ENCODE measurements at regions not wholly inside any gene's neighbourhood (a gene's known extent, or its start where the extent isn't known, plus 50 kb on each side); places are given as distances from the start of the nearest gene placed in this dataset.
"Not testable (repeated sequence)": the region's sequence is repeated elsewhere in the genome, so short reads cannot be mapped to it uniquely, and the experiment has no call there.

DNA sequence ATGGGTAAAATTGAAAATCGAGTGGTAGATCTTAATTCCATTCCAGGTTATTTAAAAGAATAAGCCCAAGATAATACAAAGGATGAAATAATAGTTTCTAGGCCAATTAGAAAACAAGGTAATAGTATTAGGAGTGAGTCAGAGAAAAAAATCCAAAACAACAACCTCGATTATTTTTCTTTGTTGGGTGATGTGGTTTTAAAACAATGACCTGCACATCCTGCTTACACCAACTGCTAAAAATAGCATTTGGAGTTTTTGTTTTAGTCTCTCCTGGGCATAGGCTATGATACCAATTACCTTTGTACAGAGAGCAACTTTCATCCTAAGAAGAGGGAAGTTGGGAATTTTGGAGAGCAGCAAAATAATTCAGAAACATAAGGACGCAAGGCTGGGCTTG is 101.7 kb upstream of the MYO10 start:
- DNase-seq (ENCODE audit: low spot score): no peak

DNA sequence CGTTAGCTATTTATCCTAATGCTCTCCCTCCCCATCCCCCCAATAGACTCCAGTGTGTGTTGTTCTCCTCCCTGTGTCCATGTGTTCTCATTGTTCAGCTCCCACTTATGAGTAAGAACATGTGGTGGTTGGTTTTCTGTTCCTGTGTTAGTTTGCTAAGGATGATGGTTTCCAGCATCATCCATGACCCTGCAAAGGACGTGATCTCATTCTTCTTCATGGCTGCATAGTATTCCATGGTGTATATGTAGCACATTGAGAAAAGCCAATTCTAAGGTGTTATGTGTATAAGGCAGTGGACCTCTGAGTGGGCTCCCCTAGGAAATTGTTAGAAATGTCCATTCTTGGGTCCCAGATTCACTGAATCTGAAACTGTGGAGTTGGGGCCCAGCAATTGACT is 103.1 kb upstream of the MYO10 start:
- no peak for DNase-seq (ENCODE audit: low spot score)

DNA sequence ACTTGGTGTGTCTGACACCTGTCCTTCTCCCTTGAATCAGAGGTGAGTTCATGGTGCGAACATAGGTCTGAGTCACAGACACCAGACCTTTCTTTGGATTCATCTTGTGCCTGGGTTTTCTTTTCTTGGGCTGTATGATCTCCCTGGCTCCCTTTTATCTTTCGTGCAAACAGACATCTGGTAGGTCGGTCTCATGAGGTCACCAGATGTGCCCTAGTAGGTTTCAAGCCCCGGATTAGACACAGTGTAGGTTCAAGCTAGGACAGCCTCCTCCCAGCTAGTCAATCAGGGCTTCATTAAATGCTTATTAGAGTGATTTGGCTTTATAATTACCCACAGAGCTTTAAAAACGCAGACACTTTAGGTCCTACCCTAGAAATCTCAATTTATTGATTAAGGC is 106.0 kb upstream of the MYO10 start:
- no peak for DNase-seq (ENCODE audit: low spot score)

DNA sequence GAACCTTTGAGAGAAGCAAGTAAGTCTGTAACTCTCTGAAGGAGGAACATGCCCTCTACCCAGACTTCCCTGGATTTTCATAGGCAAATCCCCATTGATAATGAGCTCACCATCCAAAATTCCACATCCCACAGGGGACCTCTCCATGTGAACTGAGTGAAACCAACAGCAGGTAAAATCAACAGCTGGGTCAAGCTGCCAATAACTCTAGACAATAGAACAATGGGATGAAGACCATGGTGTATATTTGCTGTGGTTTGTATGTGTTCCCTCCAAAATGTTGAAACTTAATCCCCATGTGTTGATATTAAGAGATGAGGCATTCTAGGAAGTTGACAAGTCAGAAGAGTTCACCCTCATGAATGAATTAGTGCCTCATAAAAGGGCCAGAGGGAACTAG is 110.2 kb upstream of the MYO10 start:
- no peak for DNase-seq (ENCODE audit: low spot score)

DNA sequence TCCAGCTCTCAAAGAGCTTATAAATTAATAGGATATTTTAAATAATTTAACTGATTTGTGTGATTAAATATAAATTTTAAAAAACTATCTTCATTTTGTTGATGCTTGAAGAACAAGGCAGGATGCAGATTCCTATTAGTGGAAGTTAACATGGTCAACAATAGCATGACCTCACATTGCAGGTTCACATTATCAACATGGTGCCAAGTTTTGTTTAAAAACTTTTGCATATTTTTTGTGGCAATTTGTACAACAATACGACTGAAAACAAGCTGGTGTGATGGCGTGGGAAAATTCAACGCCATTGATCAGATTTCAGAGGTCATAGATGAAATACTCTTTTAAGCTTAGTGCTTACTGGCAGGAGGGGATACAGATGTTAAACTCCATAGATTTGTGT is 114.1 kb upstream of the MYO10 start:
- no peak for DNase-seq (ENCODE audit: low spot score)

DNA sequence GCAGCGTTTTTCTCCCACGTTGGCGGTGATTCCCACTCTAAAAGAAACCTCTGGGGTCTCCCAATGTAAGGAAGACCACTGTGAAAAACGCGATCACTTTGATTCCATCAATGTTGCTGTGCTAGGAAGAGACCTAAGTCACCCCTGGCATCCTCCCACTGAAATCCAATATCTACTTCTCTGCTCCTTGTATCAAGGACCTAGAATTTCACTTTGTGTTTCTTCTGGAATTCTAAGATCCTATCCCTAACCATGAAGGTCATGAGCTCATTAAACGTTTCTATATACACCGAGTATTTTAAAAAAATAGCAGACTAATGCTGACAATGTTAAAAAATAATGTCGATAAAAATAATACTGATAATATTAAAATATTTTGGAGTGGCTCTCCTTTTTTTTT is 118.8 kb upstream of the MYO10 start:
- DNase-seq (ENCODE audit: low spot score): no peak

DNA sequence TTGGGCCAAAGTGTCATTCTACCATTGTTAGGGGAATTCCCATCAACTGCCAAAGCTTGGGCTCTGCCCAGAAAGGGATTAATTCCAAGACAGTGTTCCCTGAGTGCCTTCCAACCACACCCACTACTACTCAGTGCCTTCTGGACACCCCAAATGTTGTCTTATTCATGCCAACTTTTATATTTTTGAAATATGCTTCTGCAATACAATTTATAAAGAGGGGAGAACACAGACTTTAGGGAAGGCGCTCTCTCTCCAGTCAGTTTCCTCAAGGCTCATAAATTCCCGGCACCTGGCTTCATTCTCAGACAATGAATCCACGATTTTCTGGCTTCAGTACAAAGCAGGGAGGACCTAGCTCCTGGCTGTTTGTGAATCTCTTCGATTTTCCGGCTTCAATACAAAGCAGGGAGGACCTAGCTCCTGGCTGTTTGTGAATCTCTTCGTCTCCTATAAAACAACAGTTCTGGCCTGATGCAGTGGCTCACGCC is 120.1 kb upstream of the MYO10 start:
- peak; percentile 70 for DNase-seq (ENCODE audit: low spot score)

DNA sequence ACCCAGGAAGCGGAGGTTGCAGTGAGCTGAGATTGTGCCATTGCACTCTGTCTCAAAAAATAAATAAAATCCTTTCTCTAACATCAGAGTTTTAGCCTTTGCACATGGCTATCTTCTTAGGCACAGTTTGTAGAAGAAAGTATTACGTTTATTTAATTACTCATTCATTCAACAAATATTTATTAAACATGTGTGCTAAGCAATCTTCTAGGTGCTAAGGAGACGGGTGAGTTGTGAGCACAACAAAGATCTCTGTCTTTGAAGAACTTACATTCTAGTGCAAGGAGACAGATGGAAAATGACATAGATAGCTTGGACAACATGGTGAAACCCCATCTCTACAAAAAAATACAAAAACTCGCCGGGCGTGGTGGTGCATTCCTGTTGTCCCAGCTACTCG is 122.3 kb upstream of the MYO10 start:
- DNase-seq (ENCODE audit: low spot score): no peak

DNA sequence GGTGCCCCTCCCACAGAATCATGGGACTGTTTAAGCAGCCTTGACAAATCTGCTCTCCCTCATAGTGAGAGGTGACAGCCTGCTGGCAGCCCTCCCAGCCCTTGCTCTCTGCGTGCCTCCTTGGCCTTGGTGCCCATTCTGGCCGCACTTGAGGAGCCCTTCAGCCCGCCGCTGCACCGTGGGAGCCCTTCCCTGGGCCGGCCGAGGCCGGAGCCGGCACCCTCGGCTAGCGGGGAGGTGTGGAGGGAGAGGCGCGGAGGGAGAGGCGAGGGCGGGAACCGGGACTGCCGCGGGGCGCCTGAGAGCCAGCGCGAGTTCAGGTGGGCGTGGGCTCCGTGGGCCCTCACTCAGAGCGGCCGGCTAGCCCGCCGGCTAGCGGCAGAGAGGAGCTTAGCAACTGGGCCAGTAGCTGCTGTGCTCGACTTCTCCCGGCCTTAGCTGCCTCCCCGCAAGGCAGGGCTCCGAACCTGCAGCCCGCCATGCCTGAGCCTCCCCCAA is 125.9 kb upstream of the MYO10 start:
- DNase-seq (ENCODE audit: low spot score): no peak

DNA sequence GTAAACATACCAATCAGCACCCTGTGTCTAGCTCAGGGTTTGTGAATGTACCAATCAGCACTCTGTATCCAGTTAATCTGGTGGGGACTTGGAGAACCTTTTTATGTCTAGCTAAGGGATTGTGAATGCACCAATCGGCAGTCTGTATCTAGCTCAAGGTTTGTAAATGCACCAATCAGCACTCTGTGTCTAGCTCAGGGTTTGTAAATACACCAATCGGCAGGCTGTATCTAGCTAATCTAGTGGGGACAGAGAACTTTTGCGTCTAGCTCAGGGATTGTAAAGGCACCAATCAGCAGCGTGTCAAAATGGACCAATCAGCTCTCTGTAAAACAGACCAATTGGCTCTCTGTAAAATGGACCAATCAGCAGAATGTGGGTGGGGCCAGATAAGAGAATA is 126.7 kb upstream of the MYO10 start:
- DNase-seq (ENCODE audit: low spot score): not testable (repeated sequence)

DNA sequence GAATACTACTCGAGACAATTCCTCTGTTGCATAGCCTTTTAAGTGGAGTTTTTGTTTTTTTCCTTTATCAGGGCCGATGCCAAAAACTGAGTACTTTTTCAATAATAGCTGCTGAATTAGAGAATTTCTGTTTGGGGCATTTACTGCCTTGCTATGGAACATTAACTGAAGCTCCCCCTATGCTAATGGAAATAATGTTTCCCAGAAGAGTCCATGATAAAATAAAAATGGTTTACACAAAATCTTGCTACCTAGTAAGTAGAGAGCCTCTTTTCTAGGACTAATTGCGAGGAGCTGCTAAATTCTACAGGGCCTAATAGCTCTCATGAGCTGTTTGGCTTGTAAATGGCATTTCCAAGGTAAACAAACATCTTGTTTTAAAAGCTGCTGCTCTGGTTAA is 128.2 kb upstream of the MYO10 start:
- DNase-seq (ENCODE audit: low spot score): no peak

DNA sequence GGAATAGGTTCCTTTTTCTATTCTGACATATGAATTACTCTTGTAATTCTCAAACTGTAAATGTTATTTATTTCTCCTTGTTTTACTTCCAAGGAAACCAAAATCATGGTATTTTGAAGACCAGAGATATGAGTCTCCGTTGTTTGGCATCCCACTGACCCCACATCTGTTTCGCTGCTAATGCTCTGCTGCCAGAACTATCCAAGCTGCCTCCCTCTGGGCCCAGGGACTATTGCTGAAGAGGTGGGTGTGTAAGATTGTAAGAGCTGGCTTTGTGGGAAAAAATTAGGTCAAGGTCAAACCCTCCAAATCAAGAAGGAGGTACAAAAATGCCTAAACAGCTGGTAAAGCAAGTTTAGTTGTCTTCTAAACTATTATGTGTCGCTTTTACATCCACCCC is 129.4 kb upstream of the MYO10 start:
- no peak for DNase-seq (ENCODE audit: low spot score)

DNA sequence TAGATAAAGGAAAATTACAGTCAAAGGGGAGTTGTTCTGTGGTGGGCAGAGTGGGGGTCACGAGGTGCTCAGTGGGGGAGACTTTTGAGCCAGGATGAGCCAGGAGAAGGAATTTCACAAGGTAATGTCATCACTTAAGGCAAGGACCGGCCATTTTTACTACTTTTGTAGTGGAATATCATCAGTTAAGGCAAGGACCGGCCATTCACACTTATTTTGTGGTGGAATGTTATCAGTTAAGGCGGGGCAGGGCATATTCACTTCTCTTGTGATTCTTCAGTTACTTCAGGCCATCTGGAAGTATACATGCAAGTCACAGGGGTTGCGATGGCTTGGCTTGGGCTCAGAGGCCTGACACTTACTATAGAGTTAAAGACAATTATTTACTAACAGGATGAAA is 129.9 kb upstream of the MYO10 start:
- DNase-seq (ENCODE audit: low spot score): not testable (repeated sequence)

DNA sequence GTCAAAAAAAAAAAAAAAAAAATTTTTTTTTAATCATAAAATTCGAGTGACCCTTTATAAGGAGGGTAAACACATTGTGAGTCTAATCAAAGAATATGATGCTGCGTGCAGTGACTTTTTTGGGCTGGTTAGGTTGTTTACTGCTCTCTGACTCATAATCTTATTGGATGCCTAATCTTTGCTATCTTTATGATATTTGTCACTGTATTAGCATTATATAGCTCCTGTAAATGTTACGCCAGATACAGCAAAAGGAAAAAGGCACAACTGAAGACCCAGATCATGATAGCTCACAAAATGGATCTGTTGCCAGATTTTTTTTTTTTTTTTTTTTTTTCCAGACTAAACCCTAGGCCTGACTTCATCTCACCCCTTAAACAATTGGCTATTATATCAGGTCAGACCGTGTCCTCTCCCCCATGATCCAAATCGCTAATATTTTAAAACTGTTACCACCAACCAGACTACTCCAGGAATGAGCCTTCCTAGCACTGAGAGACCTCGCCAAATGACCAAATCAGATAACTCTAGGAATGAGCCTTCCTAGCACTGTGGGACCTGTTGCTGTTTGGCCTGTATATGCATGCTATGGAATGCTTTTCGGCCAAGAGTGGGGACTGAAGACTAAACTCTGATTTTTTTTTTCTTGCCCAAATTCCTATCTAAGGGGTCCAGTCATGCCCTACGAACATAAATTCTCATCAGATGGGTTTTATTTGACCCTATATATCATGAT is 131.7 kb upstream of the MYO10 start:
- DNase-seq (ENCODE audit: low spot score): no peak

DNA sequence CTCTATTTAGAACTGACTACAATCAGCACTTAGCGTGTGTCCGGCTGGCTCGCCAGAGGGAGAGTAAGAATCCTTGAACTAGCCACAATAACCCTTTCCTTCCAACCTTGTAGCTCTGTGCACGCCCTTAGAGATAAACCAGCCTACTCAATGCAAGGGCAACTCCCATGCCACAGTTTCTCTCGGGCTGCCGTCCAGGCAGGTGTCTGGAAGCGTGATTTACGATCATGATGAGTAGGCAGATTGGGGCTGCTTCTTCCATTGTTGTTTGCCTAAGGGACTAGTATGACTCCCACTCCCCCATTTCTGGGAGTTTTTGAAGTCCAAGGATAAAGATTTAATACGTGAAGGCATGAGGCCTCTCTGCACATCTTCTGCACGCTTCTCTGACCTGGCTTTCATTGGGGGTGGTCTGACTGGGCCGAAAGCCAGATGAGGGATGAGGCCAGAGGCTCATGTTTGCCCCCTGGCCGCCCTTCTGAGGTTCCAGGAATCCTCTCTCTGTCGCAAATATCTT is 134.0 kb upstream of the MYO10 start:
- no peak for DNase-seq (ENCODE audit: low spot score)

DNA sequence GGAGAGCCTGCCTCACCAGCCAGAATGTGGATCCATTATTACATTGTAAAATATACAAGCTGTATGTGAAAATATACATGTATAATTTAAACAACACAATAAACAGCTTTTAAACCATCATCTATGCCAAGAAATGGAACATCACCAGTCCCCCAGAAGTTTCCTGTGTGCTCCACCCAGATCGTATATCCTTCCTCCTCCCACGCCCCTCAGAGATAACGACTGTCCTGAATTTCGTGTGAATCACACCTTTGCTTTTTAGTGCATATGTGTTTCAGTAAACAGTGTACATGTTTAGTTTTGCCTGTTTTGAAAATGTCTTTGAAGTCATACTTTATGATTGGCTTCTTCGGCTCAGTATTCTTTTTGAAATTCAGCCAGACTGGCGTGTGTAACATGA is 134.6 kb upstream of the MYO10 start:
- no peak for DNase-seq (ENCODE audit: low spot score)

DNA sequence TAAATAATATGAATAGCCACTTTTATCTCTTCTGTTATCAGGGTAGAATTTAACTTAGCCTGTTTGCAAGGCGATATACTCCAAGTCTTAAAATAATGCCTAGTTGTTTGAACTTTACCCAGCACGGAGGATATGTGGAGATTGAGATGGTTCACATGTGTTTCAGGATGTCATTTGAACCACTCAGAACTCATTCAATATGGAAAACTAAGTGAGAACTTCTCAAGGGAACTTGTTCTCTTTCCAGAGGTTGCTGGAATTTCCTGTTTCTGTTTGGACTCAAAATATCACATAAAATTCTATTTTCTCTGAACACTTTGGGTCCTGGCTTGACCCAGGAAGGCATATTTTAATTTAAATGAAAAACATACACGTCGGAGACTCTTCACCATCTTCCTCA is 139.1 kb upstream of the MYO10 start:
- no peak for DNase-seq (ENCODE audit: low spot score)

DNA sequence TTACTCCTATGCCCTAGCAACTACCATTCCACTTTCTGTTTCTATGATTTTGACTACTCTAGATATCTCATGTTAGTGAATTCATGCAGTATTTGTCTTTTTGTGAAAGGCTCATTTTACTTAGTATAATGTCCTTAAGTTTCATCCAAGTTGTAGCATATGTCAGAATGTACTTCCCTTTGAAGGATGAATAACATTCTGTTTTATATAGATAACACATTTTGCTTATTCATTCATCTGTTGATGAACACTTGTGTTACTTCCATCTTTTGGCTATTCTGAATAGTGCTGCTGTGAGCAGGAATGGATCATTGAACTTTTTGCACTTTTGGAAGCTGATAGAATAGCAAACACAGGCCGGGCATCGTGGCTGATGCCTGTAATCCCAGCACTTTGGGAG is 140.2 kb upstream of the MYO10 start:
- no peak for DNase-seq (ENCODE audit: low spot score)

DNA sequence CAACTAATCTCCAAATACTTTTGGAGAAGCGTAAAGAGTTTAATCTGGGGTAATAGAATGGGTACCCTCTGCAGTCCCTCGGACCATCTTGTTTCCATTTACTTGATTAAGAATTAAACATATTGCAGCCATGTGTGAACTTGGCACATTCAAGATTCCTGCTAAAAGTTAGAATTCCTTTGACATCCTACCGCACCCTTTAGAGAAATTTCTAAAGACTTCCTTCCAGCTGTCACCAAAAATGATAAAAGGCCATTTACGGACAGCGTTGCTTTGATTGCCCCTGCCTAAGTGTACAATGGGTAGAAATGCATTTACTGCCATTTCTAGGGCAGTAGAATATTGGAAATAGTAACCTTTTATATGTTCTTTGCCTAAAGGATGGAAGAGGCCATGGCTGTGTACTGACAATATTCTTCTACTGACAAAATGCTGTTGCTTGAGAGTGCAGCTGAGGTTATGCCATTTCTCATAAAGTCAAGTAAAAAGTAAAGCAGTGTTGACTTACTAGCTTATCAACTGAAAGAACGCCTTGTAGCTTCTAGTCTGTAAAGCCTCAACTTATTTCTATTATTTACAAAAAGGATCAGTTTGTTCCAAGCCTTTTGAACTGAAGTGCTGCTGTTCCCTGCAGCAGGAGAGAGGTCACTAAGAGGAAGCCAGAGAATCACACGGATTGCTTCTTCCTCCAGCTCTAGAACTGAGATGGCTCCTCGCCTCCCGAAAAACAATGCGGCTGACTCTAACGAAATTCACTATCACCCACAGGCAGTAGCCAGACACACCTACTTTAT is 139.8 kb upstream of the BASP1 start:
- DNase-seq (ENCODE audit: low spot score): no peak

DNA sequence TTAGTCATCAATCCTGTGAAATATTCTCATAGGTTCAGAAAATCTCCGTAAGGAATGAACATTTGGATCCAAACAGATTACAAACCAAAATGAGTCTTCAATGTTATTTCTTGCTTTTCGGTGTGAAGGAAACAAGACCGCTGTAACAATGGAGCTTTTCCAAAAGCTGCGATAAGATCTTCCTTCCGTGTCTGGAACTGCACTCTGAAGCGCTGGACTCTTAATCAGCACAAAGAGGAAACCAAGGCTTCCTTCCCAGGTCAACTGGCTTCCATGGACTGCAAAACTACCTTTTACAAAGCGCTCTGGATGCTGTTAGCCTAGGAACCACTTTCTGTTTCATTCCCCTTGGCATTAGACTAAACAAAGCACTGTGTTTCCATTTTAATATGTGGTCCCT is 137.9 kb upstream of the BASP1 start:
- no peak for DNase-seq (ENCODE audit: low spot score)

DNA sequence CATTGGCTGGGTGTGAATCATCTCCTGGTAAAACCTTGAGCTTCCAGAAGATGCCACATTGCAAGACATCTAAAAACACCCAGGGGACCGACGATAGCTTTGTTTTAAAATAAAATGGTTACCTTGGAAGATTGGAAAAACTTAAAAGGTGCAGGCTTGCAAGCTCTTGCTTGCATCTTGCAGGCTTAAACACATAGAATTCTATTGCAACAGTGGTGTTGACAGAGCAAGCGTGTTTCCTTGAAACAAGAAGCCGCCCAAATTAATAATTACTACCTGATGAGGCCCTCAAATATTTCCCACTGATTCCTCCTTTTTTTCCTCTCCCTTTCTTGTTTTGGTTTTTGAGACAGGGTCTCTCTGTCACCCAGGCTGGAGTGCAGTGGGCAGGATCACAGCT is 137.1 kb upstream of the BASP1 start:
- DNase-seq (ENCODE audit: low spot score): no peak

DNA sequence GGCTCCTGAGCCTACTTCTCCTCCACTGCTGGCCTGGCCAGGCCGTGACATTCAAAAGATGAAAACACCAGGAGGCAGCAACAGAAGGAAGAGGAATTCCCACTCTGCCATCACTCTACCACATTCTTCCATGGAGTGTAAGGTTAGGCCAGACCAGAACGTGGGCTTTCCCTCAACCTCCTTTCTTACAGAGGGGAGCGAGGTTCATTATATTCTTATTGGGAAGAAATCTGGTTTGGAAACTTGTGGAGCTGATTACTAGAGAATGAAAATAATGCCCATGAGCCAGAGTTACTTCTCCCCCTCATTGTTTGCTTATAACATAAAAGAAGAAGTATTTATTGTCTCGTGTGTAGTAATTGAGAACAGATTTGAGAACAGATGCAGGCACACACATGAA is 136.3 kb upstream of the BASP1 start:
- no peak for DNase-seq (ENCODE audit: low spot score)

DNA sequence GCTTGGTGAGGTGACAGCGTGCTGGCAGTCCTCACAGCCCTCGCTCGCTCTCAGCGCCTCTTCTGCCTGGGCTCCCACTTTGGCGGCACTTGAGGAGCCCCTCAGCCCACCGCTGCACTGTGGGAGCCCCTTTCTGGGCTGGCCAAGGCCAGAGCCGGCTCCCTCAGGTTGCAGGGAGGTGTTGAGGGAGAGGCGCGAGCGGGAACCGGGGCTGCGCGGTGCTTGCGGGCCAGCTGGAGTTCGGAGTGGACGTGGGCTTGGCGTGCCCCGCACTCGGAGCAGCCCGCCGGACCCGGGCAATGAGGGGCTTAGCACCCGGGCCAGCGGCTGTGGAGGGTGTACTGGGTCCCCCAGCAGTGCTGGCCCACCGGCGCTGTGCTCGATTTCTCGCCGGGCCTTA is 134.2 kb upstream of the BASP1 start:
- not testable (repeated sequence) for DNase-seq (ENCODE audit: low spot score)
